Sigmoid colon (tissue), 6 donors: ENCODE measurements at regions not wholly inside any gene's neighbourhood (a gene's known extent, or its start where the extent isn't known, plus 50 kb on each side); places are given as distances from the start of the nearest gene placed in this dataset.

Experiments
- DNase-seq: peaks from one replicate; pipeline ENCODE4 v3.0.0-alpha.2; 2019
- H3K27ac ChIP-seq, 4 donors: fragments of 200-600 bp; sonication (generic); one replicate each; pipeline ENCODE4 v1.5.1; 2016 to 2019; ENCODE audit warnings: mild to moderate bottlenecking in 1 of 4
- H3K27me3 ChIP-seq, 3 donors: fragments of 200-600 bp; sonication (generic); one replicate each; pipeline ENCODE4 v1.5.1; 2019; ENCODE audit warnings: mild to moderate bottlenecking in 1 of 3
- H3K36me3 ChIP-seq, 4 donors: fragments of 200-600 bp; sonication (generic); one replicate each; pipeline ENCODE4 v1.5.1; 2016 to 2019
- H3K4me1 ChIP-seq, 4 donors: fragments of 200-600 bp; sonication (generic); one replicate each; pipeline ENCODE4 v1.5.1; 2017 to 2019
- H3K4me3 ChIP-seq, 4 donors: fragments of 200-600 bp; sonication (generic); one replicate each; pipeline ENCODE4 v1.5.1; 2017 to 2019; ENCODE audit warnings: mild to moderate bottlenecking in 2 of 4, moderate library complexity in 1 of 4
- H3K9me3 ChIP-seq, 4 donors: fragments of 200-600 bp in 3 of 4; sonication (generic) in 3 of 4; one replicate each; pipeline versions ENCODE4 v1.5.1 to v1.6.1; 2013 to 2019
- CTCF ChIP-seq, 4 experiments: fragments of 450-650 bp in 3 of 4; fragments of 200-600 bp in 1 of 4; IDR thresholded peaks; one replicate each; pipeline ENCODE4 v1.5.1; 2016 to 2019; ENCODE audit warnings: antibody characterized with exemption in 4 of 4, mild to moderate bottlenecking in 3 of 4, moderate library complexity in 2 of 4
- EP300 ChIP-seq, 4 donors: sonication (generic); formaldehyde crosslinking; IDR thresholded peaks; one replicate each; pipeline ENCODE4 v1.6.1; 2017; ENCODE audit warnings: antibody characterized with exemption in 4 of 4
- POLR2A ChIP-seq, 2 donors: fragments of 450-650 bp; IDR thresholded peaks; one replicate each; pipeline ENCODE4 v1.6.1; 2016; ENCODE audit warnings: antibody characterized with exemption in 2 of 2, mild to moderate bottlenecking in 2 of 2, moderate library complexity in 2 of 2
- POLR2AphosphoS5 ChIP-seq, 4 donors: sonication (generic); formaldehyde crosslinking; IDR thresholded peaks; one replicate each; pipeline ENCODE4 v1.6.1; 2017; ENCODE audit warnings: antibody characterized with exemption in 4 of 4
- WGBS, 2 donors: extraction: QIAGEN DNeasy Blood & Tissue Kit; methylation state at CpG; one replicate each; pipeline ENCODE4 v1.1.7; 2013; 5-methylcytosine and 5-hydroxymethylcytosine counted together
- intact Hi-C: fragments of 100-400 bp; cut with DNase I; formaldehyde crosslinking; loops from one replicate; pipeline ENCODE4 v1.15.1; 2023
- donor health status: healthy with polysubstance abuse.
- donor health status: healthy.

DNA sequence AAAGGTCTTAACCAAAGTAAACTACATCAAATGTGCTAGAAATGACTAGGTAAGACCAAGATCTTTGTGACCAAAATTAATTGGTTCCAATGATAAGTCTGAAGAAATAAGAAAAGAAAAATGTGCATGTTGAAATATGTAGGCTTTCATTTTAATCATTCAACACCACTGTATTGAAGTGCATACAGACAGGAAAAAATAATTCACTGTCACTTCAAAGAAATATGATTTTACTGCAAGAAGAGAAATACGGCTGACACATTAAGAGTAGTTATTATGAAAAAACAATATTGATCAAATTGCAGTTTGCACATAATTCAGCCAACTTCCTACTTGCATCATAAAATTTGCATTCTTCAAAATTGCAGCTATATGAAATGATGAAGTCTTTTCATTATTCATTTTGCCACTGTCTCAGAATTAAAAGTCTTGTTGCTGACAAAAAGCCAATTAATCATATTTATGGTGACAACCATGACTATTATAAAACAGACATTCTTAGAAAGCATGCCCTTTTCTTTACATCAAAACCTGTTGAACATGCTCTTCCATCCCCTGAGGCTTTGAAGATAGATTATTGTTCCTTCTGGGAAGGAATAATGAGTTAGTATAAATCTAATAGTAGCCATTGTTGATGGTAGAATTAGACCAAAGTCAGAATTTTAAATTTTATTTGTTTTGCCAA lies 405.9 kb upstream of the MAD2L1 start:
- intact Hi-C loops = no loop called here
- H3K27ac ChIP-seq = no peak overlapping the region
- no peaks in the 10 kb centered on the region for H3K27me3 ChIP-seq
- H3K4me3 ChIP-seq = no peak overlapping the region
- TF ChIP-seq POLR2A (IDR thresholded peaks at IDR 0.05) (no peak), CTCF (IDR thresholded peaks at IDR 0.05) (no peak), EP300 (IDR thresholded peaks at IDR 0.05) (no peak), POLR2AphosphoS5 (IDR thresholded peaks at IDR 0.05) (no peak)
- H3K4me1 ChIP-seq = no peaks in the 10 kb centered on the region
- H3K9me3 ChIP-seq = no peaks in the 10 kb centered on the region
- 52 to 82% methylated on average over 1 of the region's 1 CpG for WGBS, 2 donors
- no peaks in the 10 kb centered on the region for H3K36me3 ChIP-seq
- no peak for DNase-seq

GRCh38 chr4:120466429-120466828 lies 399.8 kb upstream of the MAD2L1 start:
- intact Hi-C loops = no loop called here
- Histone ChIP-seq H3K36me3 (no peaks in the 10 kb centered on the region), H3K9me3 (no peaks in the 10 kb centered on the region), H3K4me3 (no peak overlapping the region), H3K27me3 (no peaks in the 10 kb centered on the region), H3K27ac (no peak overlapping the region), H3K4me1 (no peaks in the 10 kb centered on the region)
- DNase-seq = no peak
- WGBS, 2 donors = 23 to 37% methylated on average over 3 of the region's 3 CpGs
- TF ChIP-seq POLR2A (IDR thresholded peaks at IDR 0.05) (no peak), EP300 (IDR thresholded peaks at IDR 0.05) (no peak), CTCF (IDR thresholded peaks at IDR 0.05) (no peak)

DNA sequence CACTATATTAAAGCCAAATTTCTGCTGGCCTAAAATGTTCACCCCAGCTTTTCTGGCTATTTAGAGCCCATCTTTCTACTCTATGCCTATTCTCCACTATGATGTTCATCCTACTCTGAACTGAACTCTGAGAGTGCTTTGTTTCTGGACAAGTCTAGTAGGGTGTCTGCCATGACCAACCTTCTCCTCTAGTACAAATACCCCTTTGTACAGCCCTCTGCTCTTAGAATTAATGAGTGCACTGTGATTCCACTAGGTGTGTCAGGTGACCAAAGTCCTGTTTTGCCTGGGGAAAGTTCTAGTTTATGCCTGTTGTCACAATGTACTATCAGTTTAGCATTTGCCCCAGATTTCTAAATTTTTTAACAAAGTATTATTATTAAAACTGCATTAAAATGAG lies 388.1 kb upstream of the MAD2L1 start:
- no peak for TF ChIP-seq EP300 (IDR thresholded peaks at IDR 0.05)
- TF ChIP-seq POLR2A (IDR thresholded peaks at IDR 0.05) = no peak
- no peak for TF ChIP-seq CTCF (IDR thresholded peaks at IDR 0.05)
- TF ChIP-seq POLR2AphosphoS5 (IDR thresholded peaks at IDR 0.05) = no peak
- no peak for DNase-seq
- no peak overlapping the region for H3K4me3 ChIP-seq
- H3K36me3 ChIP-seq = no peaks in the 10 kb centered on the region
- no peaks in the 10 kb centered on the region for H3K27me3 ChIP-seq
- intact Hi-C loops = no loop called here
- H3K27ac ChIP-seq = no peak overlapping the region
- H3K9me3 ChIP-seq = no peaks in the 10 kb centered on the region
- H3K4me1 ChIP-seq = peaks cover 0 to 4% (median 0%) of the 10 kb centered on the region in 4 donors

DNA sequence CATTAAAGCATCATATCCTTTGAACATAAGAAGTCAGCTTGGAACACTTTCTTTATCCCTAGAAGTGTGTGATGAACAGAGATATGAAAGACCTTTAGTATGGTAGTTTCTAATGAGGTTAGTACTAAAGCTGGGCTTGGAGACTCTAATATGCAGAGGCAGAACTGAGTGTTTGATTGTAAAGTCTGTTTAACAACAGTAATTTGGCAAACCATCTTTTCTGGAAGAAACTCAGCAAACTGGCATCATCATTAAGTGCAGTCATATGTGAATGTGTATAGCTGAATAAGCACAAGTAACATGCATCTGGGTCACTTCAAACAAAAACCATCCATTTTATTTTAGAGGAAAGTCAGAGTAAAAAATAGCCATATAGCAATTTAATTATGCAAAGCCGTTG lies 385.9 kb upstream of the MAD2L1 start:
- H3K36me3 ChIP-seq = no peaks in the 10 kb centered on the region
- no peak overlapping the region for H3K4me3 ChIP-seq
- H3K9me3 ChIP-seq = no peaks in the 10 kb centered on the region
- no peak for DNase-seq
- intact Hi-C loops = no loop called here
- no peak for TF ChIP-seq CTCF (IDR thresholded peaks at IDR 0.05)
- TF ChIP-seq POLR2AphosphoS5 (IDR thresholded peaks at IDR 0.05) = no peak
- TF ChIP-seq EP300 (IDR thresholded peaks at IDR 0.05) = no peak
- no peak for TF ChIP-seq POLR2A (IDR thresholded peaks at IDR 0.05)
- 72 to 77% methylated on average over 1 of the region's 1 CpG for WGBS, 2 donors
- H3K27me3 ChIP-seq = no peaks in the 10 kb centered on the region
- no peak overlapping the region for H3K27ac ChIP-seq
- H3K4me1 ChIP-seq = peaks cover 0 to 4% (median 0%) of the 10 kb centered on the region in 4 donors

- no peaks in the 10 kb centered on the region for H3K27me3 ChIP-seq
- TF ChIP-seq POLR2AphosphoS5 (IDR thresholded peaks at IDR 0.05) = no peak
- TF ChIP-seq CTCF (IDR thresholded peaks at IDR 0.05) = no peak
- TF ChIP-seq EP300 (IDR thresholded peaks at IDR 0.05) = no peak
- no peak for TF ChIP-seq POLR2A (IDR thresholded peaks at IDR 0.05)
- no peak overlapping the region for H3K27ac ChIP-seq
- intact Hi-C loops = no loop called here
- H3K4me3 ChIP-seq = no peak overlapping the region
- H3K4me1 ChIP-seq = peaks cover 0 to 4% (median 0%) of the 10 kb centered on the region in 4 donors
- H3K9me3 ChIP-seq = no peaks in the 10 kb centered on the region
- H3K36me3 ChIP-seq = no peaks in the 10 kb centered on the region
- DNase-seq = no peak
These were observed 385.4 kb upstream of the MAD2L1 start for GRCh38 chr4:120452001-120452400.
